ENCODE measurements at regions not wholly inside any gene's neighbourhood (a gene's known extent, or its start where the extent isn't known, plus 50 kb on each side); places are given as distances from the start of the nearest gene placed in this dataset.

- no peak overlapping the region for H3K4me3 ChIP-seq (ENCODE audit: low read depth, low read length)
- no peak for DNase-seq (ENCODE audit: low read depth)
Measured at GRCh38 chr16:81149614-81150013, 53.4 kb upstream of the GCSH start.

GRCh38 chr16:81148277-81148676 is 52.1 kb upstream of the GCSH start:
- no peak overlapping the region for H3K4me3 ChIP-seq (ENCODE audit: low read depth, low read length)

More at GRCh38 chr16:81148277-81148676, 52.1 kb upstream of the GCSH start:
- no peak for DNase-seq (ENCODE audit: low read depth)
